OCI-LY7 (cell line): ENCODE measurements at regions not wholly inside any gene's neighbourhood (a gene's known extent, or its start where the extent isn't known, plus 50 kb on each side); places are given as distances from the start of the nearest gene placed in this dataset.

ENCODE experiments used
- EZH2phosphoT487 ChIP-seq: fragments of 200-600 bp; sonication (generic); IDR thresholded peaks from 2 replicates; pipeline ENCODE4 v1.6.1; 2018; ENCODE audit warnings: low read depth, borderline replicate concordance, mild to moderate bottlenecking, mixed run types, antibody characterized with exemption, low read length, moderate library complexity, mixed read lengths
- TF ChIP-seq, protein P1 (sequence below): fragments of 200-600 bp; sonication (generic); conservative IDR thresholded peaks from 2 replicates; pipeline ENCODE4 v1.5.1; 2014; ENCODE audit warnings: mild to moderate bottlenecking, antibody characterized with exemption, low read length, moderate library complexity, mixed read lengths

GRCh38 chrX:858542-859078 is 228.0 kb downstream of the SHOX start:
- TF ChIP-seq, protein P1, sequence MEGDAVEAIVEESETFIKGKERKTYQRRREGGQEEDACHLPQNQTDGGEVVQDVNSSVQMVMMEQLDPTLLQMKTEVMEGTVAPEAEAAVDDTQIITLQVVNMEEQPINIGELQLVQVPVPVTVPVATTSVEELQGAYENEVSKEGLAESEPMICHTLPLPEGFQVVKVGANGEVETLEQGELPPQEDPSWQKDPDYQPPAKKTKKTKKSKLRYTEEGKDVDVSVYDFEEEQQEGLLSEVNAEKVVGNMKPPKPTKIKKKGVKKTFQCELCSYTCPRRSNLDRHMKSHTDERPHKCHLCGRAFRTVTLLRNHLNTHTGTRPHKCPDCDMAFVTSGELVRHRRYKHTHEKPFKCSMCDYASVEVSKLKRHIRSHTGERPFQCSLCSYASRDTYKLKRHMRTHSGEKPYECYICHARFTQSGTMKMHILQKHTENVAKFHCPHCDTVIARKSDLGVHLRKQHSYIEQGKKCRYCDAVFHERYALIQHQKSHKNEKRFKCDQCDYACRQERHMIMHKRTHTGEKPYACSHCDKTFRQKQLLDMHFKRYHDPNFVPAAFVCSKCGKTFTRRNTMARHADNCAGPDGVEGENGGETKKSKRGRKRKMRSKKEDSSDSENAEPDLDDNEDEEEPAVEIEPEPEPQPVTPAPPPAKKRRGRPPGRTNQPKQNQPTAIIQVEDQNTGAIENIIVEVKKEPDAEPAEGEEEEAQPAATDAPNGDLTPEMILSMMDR, result no peak
- TF ChIP-seq EZH2phosphoT487, result no peak
